GM19395 (cell line): ENCODE measurements at regions not wholly inside any gene's neighbourhood (a gene's known extent, or its start where the extent isn't known, plus 50 kb on each side); places are given as distances from the start of the nearest gene placed in this dataset.
"Not testable (repeated sequence)": the region's sequence is repeated elsewhere in the genome, so short reads cannot be mapped to it uniquely, and the experiment has no call there.

Experiments used
- ATAC-seq: cut with Tn5 transposase; IDR thresholded peaks from one replicate; pipeline ENCODE4 v1.9.1; 2021; ENCODE audit warnings: mild to moderate bottlenecking, moderate library complexity; ENCODE audit not compliant: unreplicated experiment

DNA sequence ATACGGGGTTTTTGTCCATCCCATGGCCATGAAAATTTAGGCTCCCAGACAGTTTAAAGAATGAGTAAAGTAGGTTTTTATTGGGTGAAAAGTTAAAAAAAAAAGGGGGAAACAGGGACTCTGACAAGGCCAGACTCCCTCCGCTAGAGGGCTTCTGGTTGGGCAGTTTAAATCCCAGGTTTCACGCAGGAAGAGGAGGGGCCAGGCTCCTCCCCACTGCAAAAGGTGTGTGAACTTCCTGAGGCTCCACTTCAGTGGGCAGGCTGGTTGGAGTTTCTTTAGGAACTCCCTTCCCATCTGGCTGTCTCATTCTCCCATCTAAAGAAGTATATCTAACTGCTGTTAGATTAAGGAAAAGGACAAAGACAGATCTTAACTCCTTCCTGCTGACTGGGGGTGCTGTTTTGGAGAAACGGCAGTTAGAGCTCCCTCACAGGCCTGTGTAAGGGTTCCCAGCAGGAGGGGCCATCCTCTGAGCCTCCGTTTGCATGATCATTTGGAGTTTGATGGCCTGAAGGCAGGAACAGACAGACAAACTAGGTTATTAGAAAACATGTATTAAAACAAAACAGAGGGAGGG, 1160.7 kb downstream of the CNTNAP5 start:
- ATAC-seq, result no peak

DNA sequence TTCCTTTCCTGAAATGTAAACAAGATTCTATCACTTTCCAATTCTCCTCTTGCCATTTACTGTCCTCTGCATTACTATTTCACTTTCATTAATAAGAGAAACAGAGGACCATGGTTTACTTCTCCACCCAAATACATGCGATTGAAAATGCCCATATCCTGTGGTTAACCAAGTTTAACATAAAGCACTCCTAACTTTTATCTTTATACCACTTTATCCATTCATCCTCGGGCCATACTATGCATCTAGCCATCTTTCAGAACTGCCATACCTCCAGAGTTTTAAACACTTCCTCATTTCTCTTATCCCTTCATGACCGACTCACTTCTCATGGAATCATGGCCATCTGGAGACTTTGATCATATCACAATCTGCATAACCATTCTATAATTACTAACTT, 1182.3 kb downstream of the CNTNAP5 start:
- ATAC-seq, result no peak

DNA sequence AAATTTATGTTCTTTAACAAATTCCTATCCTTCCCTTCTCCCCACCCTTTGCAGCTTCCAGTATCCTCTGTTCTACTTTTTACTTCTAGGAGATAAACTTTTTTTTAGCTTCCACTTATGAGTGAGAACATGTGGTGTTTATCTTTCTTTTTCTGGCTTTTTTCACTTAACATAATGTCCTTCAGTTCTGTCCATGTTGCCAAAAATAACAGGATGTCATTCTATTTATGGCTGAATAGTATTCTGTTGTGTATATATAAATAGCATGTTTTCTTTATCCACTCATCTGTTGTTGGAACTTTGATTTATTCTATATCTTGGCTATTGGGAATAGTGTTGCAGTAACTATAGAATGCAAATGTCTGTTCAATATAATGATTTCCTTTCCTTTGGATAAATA, 1191.2 kb downstream of the CNTNAP5 start:
- ATAC-seq, result no peak

DNA sequence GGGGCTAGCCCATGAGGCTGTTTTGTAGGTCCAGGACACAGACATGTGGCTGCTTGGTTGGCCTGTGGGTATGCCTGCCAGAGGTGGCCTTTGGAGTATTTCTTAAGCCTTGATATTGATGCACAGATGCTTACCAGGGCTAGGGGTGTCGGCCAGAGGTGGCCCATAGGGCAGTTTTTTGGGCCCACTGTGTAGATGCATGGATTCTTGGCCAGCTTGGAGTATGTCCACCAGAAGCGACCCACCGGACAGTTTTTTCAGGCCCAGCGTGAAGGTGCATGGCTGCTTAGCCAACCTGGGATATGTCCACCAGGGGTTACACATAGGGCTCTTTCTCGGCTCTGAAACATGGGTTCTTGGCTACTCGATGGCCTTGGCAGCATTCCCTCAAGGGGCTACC, 1199.1 kb downstream of the CNTNAP5 start:
- no peak for ATAC-seq

DNA sequence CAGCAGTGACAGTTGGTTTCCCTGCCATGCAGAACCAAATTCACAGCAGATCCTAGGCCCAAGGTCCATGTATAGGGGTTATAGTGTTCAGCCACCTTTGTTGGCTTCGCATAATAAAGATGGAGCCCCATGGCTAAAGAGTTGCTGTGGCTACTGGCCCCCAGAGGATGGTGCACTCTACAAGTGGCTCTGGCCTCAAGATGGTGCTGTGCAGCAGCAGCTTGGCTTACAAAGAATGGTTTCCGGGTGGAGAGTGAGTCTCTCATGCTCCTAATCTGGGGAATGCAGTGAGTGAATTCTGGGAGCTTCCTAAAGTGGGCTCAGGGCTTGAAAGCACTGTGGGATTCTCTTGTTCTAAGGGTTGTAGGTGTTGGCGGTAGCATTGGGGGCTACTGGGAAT, 1199.7 kb downstream of the CNTNAP5 start:
- ATAC-seq, result no peak

DNA sequence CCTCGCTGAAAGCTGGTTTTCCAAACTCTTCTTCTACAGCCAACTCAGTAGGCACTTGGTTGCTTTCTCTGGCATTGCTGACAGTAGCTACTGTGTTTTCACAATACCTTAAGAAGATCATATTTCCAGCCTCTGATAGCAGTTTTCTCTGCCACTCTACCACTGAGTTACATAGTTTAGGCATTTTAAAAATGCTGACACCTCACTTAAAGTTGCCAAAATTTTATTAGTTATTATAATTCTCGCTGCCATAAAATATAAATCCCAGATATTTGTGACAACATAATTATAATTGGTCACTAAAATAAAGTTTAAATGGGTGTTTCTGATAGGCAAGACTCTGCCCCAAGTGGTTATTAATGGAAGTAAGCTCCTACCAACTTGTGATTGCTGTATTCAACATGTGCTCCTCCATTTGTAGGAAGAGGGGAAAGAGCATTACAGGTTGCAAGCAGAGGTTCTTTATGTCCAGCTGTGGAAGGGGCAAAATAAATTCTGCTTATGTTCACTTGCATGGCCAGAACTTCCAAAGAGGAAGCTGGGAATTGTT, 1202.8 kb downstream of the CNTNAP5 start:
- ATAC-seq, result no peak

DNA sequence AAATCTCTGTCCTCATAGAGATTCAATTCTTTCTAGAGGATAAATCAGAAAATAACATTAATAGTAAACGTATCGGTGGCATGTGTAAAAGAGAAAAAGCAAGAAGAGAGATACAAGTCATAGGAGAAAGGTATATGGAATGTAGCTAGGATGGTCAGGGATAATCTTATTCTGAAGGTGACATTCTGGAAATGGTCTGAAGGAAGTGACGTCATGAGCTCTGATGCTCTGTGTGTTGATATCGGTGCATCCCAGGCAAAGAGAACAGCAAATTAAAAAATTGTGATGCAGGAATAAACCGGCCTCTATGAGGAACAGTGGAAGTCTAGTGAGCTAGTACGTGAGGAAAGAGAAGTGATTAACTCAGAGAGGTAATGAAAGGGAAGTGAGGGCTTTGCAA, 1215.8 kb downstream of the CNTNAP5 start:
- no peak for ATAC-seq

DNA sequence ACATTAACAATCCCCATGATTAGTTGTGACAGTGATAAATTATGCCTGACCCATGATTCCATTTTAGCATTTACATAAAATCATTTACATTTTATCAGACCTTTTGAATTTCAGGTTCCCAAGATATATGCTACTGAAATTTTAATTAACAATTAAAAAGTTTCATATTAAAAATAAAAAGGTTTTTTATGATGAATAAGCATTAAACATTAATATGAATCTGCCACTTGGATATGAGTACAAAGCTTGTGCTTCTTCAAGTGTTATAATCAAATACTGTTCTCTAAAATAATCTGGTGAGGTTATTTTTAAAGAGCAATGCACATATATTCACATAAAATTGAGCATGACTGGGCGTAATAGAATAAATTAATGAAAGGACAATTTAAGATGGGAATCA, 1218.0 kb downstream of the CNTNAP5 start:
- ATAC-seq, result no peak

DNA sequence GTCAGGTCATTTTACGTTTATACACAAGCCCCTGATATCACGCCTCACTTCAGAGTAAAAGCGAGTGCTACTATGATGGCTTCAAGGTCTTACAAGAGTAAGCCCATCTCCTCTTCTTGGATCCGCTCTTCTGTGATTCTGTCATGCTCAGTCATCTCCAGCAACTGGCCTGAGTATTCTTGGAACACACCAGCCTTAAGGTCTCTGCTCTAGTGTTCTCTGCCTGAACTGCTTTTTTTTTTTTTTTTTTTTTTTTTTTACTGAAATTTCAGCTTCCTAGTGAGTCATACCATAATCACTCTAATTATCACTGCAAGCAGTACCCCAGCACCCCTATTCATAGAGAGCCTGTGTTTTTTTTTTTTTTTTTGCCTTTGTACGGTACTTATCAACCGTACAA, 1228.9 kb downstream of the CNTNAP5 start:
- ATAC-seq, result no peak

DNA sequence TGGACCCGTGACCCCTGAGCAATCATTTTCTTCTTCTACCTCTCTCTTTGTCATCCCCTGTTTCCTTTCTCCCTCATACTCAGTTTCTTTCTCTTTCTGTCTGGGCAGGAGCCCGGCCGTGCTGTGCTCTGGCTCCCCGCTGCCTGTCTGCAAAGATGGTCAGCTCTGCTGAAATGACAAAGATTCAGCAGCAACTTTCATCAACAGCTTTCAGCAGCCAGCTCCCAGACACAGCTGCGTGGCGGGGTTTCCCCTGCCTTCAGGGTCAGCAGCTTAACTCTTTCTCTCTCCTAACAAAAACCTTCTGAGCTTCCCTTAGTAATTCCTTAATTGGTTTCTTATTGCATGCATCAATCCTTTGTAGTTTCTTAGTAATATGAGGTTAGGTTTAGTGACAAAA, 1234.4 kb downstream of the CNTNAP5 start:
- no peak for ATAC-seq

DNA sequence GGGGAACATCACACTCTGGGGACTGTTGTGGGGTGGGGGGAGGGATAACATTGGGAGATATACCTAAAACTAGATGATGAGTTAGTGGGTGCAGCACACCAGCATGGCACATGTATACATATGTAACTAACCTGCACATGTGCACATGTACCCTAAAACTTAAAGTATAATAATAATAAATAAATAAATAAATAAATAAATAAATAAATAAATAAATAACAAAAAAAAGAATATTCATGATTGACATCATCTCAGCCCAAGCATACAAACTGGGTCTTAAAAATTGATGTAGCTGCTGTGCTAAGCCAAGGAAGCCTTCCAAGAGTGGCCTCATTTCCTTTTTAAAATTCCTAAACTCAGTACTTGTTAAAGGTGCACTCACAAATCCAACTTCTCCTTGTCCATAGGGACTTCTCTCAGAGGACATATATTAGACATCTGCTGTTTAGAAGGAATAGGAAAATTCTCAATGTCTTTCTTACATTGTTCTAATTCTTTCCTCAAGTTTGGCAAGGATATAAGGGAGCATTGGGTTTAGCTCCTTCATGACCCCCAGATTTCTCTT, 1235.4 kb downstream of the CNTNAP5 start:
- ATAC-seq, result not testable (repeated sequence)

DNA sequence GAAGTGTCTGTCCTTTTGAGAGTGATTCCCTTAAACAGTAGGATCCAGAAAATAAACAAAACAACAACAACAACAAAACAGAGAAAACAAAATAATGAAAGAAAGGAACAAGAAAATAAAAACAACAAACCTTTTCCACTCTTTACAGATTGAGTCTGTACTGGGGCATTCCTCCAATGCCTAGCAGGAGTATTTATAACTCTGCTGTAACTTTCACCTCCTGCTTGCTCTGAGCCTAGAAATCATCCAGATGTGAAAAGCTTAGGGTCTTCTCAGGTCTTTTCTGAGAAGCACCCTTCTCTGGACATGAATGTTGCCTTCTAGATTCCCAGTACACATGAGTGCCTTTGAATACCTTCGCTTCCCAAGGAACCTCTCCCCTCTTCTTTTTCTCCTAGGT, 1239.4 kb downstream of the CNTNAP5 start:
- ATAC-seq, result no peak

DNA sequence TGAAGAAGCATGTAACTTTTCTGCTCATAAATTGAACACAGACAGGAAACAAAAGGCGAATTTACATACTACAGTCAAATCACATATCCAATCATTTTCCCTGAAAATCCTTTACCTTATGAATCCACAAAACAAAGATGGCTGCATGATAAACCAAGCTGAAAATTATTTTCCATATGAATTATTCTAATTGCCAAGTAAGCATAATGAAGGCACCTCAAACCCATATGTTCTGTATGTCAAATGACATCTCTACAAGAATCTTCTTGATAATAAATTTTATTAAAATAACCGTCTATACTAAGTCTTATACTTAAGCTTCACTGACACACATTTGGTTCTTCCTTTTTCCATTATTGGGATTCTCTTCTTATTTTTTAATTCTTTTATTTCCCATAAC, 1242.6 kb downstream of the CNTNAP5 start:
- ATAC-seq, result no peak

DNA sequence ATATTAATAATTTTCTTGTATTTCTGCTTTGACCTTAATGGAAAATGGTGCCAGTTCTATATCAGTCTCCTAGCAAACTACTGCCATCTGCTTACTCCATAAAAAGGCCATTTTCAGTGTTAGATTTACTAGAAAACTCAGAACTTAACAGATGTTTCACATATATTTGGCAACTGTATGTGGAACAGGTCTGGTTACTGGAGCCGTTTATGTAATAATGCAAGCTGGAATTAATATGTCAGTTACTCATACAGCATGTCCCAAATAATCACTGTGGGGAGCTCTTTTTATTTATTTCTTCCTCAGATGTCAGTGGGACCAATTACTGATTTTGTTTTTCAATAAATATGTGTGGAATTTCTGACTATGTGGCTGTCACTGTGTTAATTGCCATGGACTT, 1247.6 kb downstream of the CNTNAP5 start:
- no peak for ATAC-seq

DNA sequence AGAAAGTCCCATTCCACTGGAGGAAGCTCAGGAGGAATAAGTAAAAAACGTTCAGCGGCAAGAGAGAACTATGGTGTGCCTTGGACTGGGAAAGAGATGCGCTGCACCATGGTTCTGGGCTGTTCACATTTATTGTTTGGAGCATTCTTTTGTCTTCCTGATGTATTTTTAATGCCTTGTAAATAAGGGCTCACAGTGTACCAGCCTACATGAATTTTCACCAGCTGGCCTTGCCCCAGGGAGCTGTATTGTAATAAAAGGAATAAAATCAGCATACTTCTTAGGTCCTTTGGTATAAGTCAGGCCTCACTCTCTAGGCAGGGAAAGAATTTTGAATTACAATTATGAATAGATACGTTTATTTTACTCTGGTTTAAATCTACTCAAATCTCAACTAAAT, 1249.6 kb downstream of the CNTNAP5 start:
- ATAC-seq, result no peak

DNA sequence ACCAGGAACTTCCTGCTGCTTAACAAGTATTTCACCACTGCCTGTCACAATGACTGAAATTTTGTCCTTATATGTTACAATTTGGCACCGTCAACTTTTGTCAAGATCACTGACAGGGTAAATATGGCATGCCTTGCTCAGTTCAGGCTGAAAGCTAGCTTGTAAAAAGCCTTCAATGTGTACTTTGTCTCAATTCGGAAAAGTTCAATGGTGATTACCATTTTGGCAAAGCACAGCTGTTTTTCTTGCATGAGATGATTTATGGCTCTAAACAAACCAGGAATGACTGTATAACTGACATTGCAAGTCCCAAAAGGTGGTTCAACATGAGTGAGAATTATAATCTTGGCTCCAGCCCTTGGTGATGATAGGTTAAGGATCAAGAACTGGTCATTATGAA, 1255.2 kb downstream of the CNTNAP5 start:
- no peak for ATAC-seq

DNA sequence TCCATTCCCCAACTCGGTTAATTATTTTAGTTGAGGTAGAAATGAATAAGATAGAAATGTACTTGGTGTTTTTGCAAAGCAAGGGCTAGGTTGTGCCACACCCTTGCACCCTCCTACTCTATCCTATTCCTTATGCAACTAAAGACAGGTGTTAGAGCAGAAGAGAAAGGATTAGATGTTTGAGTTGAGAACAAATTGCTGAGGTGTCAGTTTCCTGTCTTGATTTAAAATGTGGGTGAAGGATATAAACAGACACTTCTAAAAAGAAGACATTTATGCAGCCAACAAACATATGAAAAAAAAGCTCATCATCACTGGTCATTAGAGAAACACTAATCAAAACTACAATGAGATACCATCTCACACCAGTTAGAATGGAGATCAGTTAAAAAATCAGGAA, 1256.2 kb downstream of the CNTNAP5 start:
- ATAC-seq, result no peak

DNA sequence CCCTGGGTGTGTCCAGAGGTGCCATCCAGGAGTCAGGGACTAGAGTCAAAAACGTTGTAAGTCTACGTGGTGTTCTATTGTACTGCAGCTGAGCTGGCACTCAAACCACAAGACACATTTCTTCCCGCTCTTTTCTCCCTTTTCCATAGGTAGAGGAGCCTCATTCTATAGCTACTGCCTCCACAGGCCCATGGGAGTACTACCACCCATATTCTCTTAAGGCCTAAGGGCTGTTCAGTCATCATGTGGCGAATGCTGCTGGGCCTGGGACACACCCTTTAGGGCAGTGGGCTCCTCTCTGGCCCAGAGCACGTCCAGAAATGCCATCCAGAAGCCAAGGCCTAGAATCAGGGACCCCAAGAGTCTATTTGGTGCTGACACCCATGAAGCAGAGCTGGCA, 1271.7 kb downstream of the CNTNAP5 start:
- ATAC-seq, result no peak

DNA sequence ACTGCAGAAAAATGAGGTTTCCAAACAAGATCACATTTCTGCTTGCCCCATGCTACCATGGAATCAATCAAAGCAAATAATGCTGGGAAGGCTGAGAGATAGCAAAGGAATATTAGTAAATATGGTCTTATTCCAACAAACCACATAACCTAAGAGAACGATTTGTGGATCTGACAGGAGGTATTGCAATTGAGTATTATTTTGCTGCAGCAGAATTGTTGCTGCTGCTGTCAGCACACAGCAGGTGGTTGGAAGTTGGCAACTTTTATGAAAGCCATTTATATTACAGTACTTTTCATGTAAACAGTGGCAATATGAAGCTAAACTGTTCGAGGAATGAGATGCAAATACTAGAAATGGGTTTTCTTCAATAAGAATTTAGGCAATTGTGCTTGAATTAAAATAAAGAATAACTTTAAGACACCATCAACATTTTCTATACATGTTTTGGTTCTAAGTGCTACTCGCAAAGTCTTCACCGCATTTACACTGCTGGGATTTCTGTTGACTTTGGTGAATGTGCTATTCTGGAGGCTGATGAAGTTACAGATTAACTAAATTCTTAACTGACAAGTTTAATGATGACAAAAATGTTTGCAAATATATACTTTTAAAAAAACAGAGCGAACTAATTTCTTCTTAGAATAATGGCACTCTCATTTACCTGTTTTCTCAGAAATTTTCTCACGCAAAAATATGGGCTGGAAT, 1285.7 kb downstream of the CNTNAP5 start:
- no peak for ATAC-seq

DNA sequence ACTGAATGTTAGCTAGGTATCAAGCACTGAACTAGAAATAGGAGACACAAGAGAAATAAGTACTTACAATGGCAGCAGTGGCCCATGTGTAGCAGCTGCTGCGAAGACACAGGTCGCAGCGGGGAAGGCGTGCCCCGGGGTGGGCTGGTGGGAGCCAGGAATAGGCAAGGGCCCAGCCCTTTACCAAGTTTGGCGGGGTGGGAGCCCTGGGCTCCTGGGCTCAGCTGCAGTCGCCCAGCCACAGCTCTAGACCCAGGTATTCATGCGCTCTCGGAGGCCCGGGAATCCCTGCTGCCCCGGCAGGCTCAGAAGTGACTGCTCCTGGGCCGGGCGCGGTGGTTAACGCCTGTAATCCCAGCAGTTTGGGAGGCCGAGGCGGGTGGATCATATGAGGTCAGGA, 1287.3 kb downstream of the CNTNAP5 start:
- no peak for ATAC-seq

DNA sequence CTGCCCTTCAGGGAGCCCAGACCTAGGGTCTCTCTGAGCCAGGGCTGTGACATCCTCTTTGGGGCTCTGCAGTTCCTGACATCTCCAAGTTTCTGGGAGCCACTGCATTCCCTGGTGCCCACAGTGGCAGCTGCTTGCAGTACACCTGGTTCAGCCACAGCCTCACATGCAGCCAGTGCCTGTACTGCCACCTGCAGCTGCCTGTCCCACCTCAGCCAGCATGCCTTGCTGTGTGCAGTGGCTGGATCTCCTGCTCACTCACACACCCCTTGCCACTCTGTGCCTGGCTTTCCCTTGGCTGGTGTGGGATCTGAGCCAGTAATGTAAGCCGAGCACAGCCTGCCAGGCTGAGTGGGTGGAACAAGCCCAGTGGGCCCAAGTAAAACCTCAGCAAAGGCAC, 1288.7 kb downstream of the CNTNAP5 start:
- ATAC-seq, result no peak

DNA sequence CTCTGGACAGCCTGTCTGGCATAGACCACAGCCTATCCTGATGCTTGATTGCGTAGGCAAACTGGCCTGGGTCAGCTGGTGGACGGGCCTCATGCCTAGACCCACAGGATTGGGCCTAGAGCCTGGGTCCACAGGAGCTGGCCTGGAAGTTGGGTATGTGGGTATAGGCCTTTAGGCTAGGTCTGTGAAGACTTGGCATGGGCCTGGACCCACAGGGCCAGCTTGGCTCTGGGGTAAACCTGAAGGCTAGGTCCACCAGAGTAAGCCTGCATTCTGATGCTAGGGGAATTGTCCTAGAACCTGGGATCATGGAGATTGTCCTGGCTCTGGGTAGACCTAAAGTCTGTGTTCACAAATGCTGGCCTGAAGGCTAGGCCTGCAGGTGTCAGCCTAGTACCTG, 1293.7 kb downstream of the CNTNAP5 start:
- ATAC-seq, result no peak
